ENCODE measurements at regions not wholly inside any gene's neighbourhood (a gene's known extent, or its start where the extent isn't known, plus 50 kb on each side); places are given as distances from the start of the nearest gene placed in this dataset.

DNA sequence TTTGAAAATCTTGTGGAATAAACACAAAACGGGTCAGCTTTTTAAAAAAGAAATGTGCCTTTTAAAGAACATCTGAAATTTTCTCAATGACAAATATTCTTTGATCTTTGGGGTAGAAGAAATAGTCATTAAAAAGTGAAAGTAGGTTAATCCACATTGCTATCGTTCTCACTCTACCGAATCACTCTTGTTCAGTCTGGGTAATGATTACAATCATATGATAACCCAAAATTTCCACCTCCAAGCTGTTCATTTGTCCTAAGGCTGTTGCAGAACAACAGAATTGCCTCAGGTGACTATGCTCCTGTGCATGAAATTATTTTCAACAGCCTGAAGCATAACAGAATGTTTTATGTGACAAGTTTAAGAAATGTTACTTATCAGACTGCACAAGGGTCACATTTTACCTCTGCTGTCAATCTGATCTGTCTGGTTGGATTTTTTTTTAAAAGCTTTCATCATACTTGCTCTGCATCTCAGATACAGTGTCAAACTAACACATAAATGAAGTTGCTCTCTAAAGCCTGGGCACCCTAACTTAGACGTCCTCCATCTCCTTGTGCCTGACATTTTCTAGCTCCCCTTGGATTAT lies 227.3 kb downstream of the LURAP1L start:
- no peaks in the 10 kb centered on the region for H3K27me3 ChIP-seq (ENCODE audit: insufficient read depth, low read depth)
- no peak overlapping the region for H3K4me2 ChIP-seq
- H3K79me2 ChIP-seq (ENCODE audit: insufficient read depth, low read depth): no peaks in the 10 kb centered on the region
- no peaks in the 10 kb centered on the region for H3K36me3 ChIP-seq (ENCODE audit: insufficient read depth)
- H4K20me1 ChIP-seq (ENCODE audit: insufficient read depth): no peaks in the 10 kb centered on the region
- no peak for TF ChIP-seq CTCF (conservative IDR thresholded peaks at IDR 0.05; ENCODE audit: low read depth, low read length)
- no peak overlapping the region for H2AFZ ChIP-seq (ENCODE audit: low read depth)
- H3K4me3 ChIP-seq (IDR thresholded peaks at IDR 0.05; ENCODE audit: insufficient read depth, low read depth, low read length): no peak overlapping the region
- no peak overlapping the region for H3K9ac ChIP-seq
- no peaks in the 10 kb centered on the region for H3K4me1 ChIP-seq (ENCODE audit: low read depth, poor library complexity, severe bottlenecking)
- H3K27ac ChIP-seq: no peak overlapping the region

GRCh38 chr9:13002740-13003139 lies 227.9 kb downstream of the LURAP1L start:
- Histone ChIP-seq H2AFZ (ENCODE audit: low read depth) (no peak overlapping the region), H3K36me3 (ENCODE audit: insufficient read depth) (no peaks in the 10 kb centered on the region), H3K9ac (no peak overlapping the region), H3K4me3 (IDR thresholded peaks at IDR 0.05; ENCODE audit: insufficient read depth, low read depth, low read length) (no peak overlapping the region), H3K27ac (no peak overlapping the region), H3K4me1 (ENCODE audit: low read depth, poor library complexity, severe bottlenecking) (no peaks in the 10 kb centered on the region), H4K20me1 (ENCODE audit: insufficient read depth) (no peaks in the 10 kb centered on the region), H3K4me2 (no peak overlapping the region), H3K27me3 (ENCODE audit: insufficient read depth, low read depth) (no peaks in the 10 kb centered on the region), H3K79me2 (ENCODE audit: insufficient read depth, low read depth) (no peaks in the 10 kb centered on the region)
- no peak for TF ChIP-seq CTCF (conservative IDR thresholded peaks at IDR 0.05; ENCODE audit: low read depth, low read length)

DNA sequence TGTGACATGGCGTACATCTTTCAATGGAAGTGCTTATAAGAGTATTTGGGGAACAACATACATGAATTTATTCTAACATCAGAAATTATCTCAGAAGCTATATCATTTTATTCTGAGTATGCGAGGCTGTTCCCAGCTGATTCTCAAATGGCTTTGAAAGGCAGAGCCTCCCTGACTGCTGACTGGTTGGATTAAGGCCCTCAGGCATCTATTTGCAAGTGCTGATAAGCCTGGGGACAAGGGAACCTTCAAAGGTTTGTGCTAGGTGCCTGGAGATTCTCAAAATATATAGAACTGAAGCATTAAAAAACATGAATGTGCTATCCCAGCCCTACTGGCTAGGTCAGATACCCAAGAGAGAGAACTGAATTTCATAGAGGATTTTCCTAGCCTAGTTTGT lies 235.1 kb downstream of the LURAP1L start:
- Histone ChIP-seq H3K27ac (no peak overlapping the region), H3K4me2 (no peak overlapping the region), H2AFZ (ENCODE audit: low read depth) (no peak overlapping the region), H3K27me3 (ENCODE audit: insufficient read depth, low read depth) (no peaks in the 10 kb centered on the region), H3K4me3 (IDR thresholded peaks at IDR 0.05; ENCODE audit: insufficient read depth, low read depth, low read length) (no peak overlapping the region), H3K79me2 (ENCODE audit: insufficient read depth, low read depth) (no peaks in the 10 kb centered on the region), H4K20me1 (ENCODE audit: insufficient read depth) (no peaks in the 10 kb centered on the region), H3K36me3 (ENCODE audit: insufficient read depth) (no peaks in the 10 kb centered on the region), H3K9ac (no peak overlapping the region), H3K4me1 (ENCODE audit: low read depth, poor library complexity, severe bottlenecking) (no peaks in the 10 kb centered on the region)
- TF ChIP-seq CTCF (conservative IDR thresholded peaks at IDR 0.05; ENCODE audit: low read depth, low read length): no peak

- Histone ChIP-seq H3K27me3 (ENCODE audit: insufficient read depth, low read depth) (no peaks in the 10 kb centered on the region), H4K20me1 (ENCODE audit: insufficient read depth) (no peaks in the 10 kb centered on the region), H3K9ac (no peak overlapping the region), H3K4me2 (no peak overlapping the region), H3K27ac (no peak overlapping the region), H2AFZ (ENCODE audit: low read depth) (no peak overlapping the region), H3K36me3 (ENCODE audit: insufficient read depth) (no peaks in the 10 kb centered on the region), H3K4me3 (IDR thresholded peaks at IDR 0.05; ENCODE audit: insufficient read depth, low read depth, low read length) (no peak overlapping the region), H3K79me2 (ENCODE audit: insufficient read depth, low read depth) (no peaks in the 10 kb centered on the region), H3K4me1 (ENCODE audit: low read depth, poor library complexity, severe bottlenecking) (no peaks in the 10 kb centered on the region)
- no peak for TF ChIP-seq CTCF (conservative IDR thresholded peaks at IDR 0.05; ENCODE audit: low read depth, low read length)
Observed at GRCh38 chr9:13013991-13014883, 239.4 kb downstream of the LURAP1L start.

All from KMS-11 (cell line).